Endodermal cell (in vitro differentiated cells): ENCODE measurements at regions not wholly inside any gene's neighbourhood (a gene's known extent, or its start where the extent isn't known, plus 50 kb on each side); places are given as distances from the start of the nearest gene placed in this dataset.
A peak's percentile ranks its signal among the peaks of the same experiment; 100 is the strongest.

Source experiments
- DNase-seq: peaks from one replicate; pipeline ENCODE4 v3.0.0-alpha.2; 2017
- H3K27ac ChIP-seq: 2 replicates; pipeline ENCODE4 v1.5.1; 2013; ENCODE audit warnings: mild to moderate bottlenecking, low read depth, low read length, moderate library complexity
- H3K27me3 ChIP-seq: 2 replicates; pipeline ENCODE4 v1.6.1; 2013; ENCODE audit warnings: mild to moderate bottlenecking, low read length, moderate library complexity; ENCODE audit not compliant: insufficient read depth, control insufficient read depth, poor library complexity, severe bottlenecking
- H3K36me3 ChIP-seq: 2 replicates; pipeline ENCODE4 v1.7.0; 2013; ENCODE audit warnings: mild to moderate bottlenecking, low read length, moderate library complexity; ENCODE audit not compliant: control insufficient read depth, insufficient read depth
- H3K4me1 ChIP-seq: one replicate; pipeline ENCODE4 v1.7.0; 2013; ENCODE audit warnings: low read length; ENCODE audit not compliant: control insufficient read depth, insufficient read depth
- H3K4me3 ChIP-seq: 2 replicates; pipeline ENCODE4 v1.5.1; 2013; ENCODE audit warnings: mild to moderate bottlenecking, low read length, moderate library complexity
- H3K9ac ChIP-seq: 2 replicates; pipeline ENCODE4 v1.6.1; 2013; ENCODE audit warnings: mild to moderate bottlenecking, low read length, moderate library complexity; ENCODE audit not compliant: poor library complexity, severe bottlenecking; ENCODE audit errors: extremely low read depth
- H3K9me3 ChIP-seq: 2 replicates; pipeline ENCODE4 v1.6.1; 2013; ENCODE audit warnings: mild to moderate bottlenecking, low read length, moderate library complexity; ENCODE audit not compliant: control insufficient read depth
- H3K27ac Mint-ChIP-seq: 2 replicates; pipeline ENCODE4 v1.8.0; 2020; ENCODE audit warnings: mixed read lengths
- H3K27me3 Mint-ChIP-seq: 2 replicates; pipeline ENCODE4 v1.8.0; 2021; ENCODE audit warnings: mild to moderate bottlenecking, mixed read lengths; ENCODE audit not compliant: insufficient read depth
- H3K36me3 Mint-ChIP-seq: 2 replicates; pipeline ENCODE4 v1.8.0; 2020; ENCODE audit warnings: low read depth, mixed read lengths
- H3K4me1 Mint-ChIP-seq: 2 replicates; pipeline ENCODE4 v1.8.0; 2020; ENCODE audit warnings: mixed read lengths
- H3K4me3 Mint-ChIP-seq: 2 replicates; pipeline ENCODE4 v1.8.0; 2020; ENCODE audit warnings: mild to moderate bottlenecking, moderate library complexity, mixed read lengths
- H3K9me3 Mint-ChIP-seq: 2 replicates; pipeline ENCODE4 v1.8.0; 2020; ENCODE audit warnings: mild to moderate bottlenecking, mixed read lengths
- CTCF ChIP-seq: fragments of 200-600 bp; sonication (generic); conservative IDR thresholded peaks from 2 replicates; pipeline ENCODE4 v1.5.0; 2021; ENCODE audit warnings: antibody characterized with exemption, mild to moderate bottlenecking
- WGBS, 2 experiments: methylation state at CpG; one replicate each; pipeline versions ENCODE4 v1.1.5 to v1.1.7; 2013; ENCODE audit warnings: missing lambda C conversion rate in 2 of 2, mixed read lengths in 1 of 2; ENCODE audit not compliant: insufficient coverage in 1 of 2, insufficient read length in 1 of 2; 5-methylcytosine and 5-hydroxymethylcytosine counted together

GRCh38 chrX:13430136-13430827, 110.4 kb upstream of the ATXN3L start:
- Histone ChIP-seq H3K4me3 (no peak overlapping the region), H3K27ac (no peak overlapping the region), H3K4me1 (no peaks in the 10 kb centered on the region), H3K9ac (no peak overlapping the region), H3K36me3 (no peaks in the 10 kb centered on the region), H3K27me3 (no peaks in the 10 kb centered on the region), H3K9me3 (no peaks in the 10 kb centered on the region)
- Mint-ChIP-seq H3K27ac (no peak overlapping the region), H3K9me3 (peaks cover 49% of the 10 kb centered on the region), H3K27me3 (no peaks in the 10 kb centered on the region), H3K4me1 (peaks cover 3% of the 10 kb centered on the region), H3K36me3 (no peaks in the 10 kb centered on the region), H3K4me3 (no peak overlapping the region)
- WGBS, 2 experiments, result 94 to 100% methylated on average over 4 to 6 of the region's 6 CpGs
- no peak for TF ChIP-seq CTCF
- DNase-seq, result no peak

GRCh38 chrX:13428053-13428786, 108.4 kb upstream of the ATXN3L start:
- Mint-ChIP-seq H3K36me3 (no peaks in the 10 kb centered on the region), H3K9me3 (peaks cover 56% of the 10 kb centered on the region), H3K27ac (no peak overlapping the region), H3K4me3 (no peak overlapping the region), H3K27me3 (no peaks in the 10 kb centered on the region), H3K4me1 (peaks cover 3% of the 10 kb centered on the region)
- Histone ChIP-seq H3K9ac (no peak overlapping the region), H3K4me1 (no peaks in the 10 kb centered on the region), H3K27ac (no peak overlapping the region), H3K36me3 (no peaks in the 10 kb centered on the region), H3K4me3 (no peak overlapping the region), H3K27me3 (no peaks in the 10 kb centered on the region), H3K9me3 (no peaks in the 10 kb centered on the region)
- WGBS, 2 experiments, result 67% methylated on average over 5 of the region's 5 CpGs; no CpG with 5 or more reads in 1 of the 2 experiments
- DNase-seq, result peak; percentile 61
- TF ChIP-seq CTCF, result no peak

- H3K9ac ChIP-seq, result no peak overlapping the region
- H3K4me3 ChIP-seq, result no peak overlapping the region
- 78 to 80% methylated on average over 2 to 5 of the region's 5 CpGs for WGBS, 2 experiments
- no peaks in the 10 kb centered on the region for H3K27me3 ChIP-seq
- TF ChIP-seq CTCF, result no peak
- no peaks in the 10 kb centered on the region for H3K36me3 ChIP-seq
- no peaks in the 10 kb centered on the region for H3K36me3 Mint-ChIP-seq
- no peaks in the 10 kb centered on the region for H3K4me1 ChIP-seq
- no peak for DNase-seq
- no peak overlapping the region for H3K27ac Mint-ChIP-seq
- peaks cover 50% of the 10 kb centered on the region for H3K9me3 Mint-ChIP-seq
- no peak overlapping the region for H3K4me3 Mint-ChIP-seq
- H3K9me3 ChIP-seq, result no peaks in the 10 kb centered on the region
- no peak overlapping the region for H3K27ac ChIP-seq
- no peaks in the 10 kb centered on the region for H3K27me3 Mint-ChIP-seq
- peaks cover 3% of the 10 kb centered on the region for H3K4me1 Mint-ChIP-seq
Measured at GRCh38 chrX:13427441-13428052, 107.7 kb upstream of the ATXN3L start.
